HG02943 (cell line): ENCODE measurements at regions not wholly inside any gene's neighbourhood (a gene's known extent, or its start where the extent isn't known, plus 50 kb on each side); places are given as distances from the start of the nearest gene placed in this dataset.

ENCODE experiments used
- ATAC-seq: cut with Tn5 transposase; IDR thresholded peaks from one replicate; pipeline ENCODE4 v1.9.1; 2021; ENCODE audit warnings: mild to moderate bottlenecking, low read depth, moderate library complexity; ENCODE audit not compliant: unreplicated experiment

DNA sequence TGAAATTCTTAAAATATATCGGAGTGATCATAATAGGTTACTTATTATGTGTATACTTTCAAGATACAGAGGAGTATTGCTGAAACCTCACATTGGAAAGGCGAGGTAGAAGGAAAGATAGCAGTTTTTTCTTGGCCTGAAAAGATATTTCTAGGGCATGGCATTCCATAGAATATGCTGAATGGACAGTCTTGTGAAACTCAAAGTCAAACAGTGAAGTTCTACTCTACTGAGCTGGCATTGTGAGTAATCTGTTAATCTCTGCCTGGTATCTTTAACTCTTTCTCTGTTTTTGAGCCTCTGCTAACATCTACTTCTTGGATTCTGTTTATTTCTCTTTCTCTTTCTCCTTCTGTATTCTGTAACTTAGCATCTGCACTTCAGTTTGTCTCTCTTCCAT is 176.3 kb upstream of the ZBTB20 start:
- ATAC-seq = no peak

- ATAC-seq = no peak
These were observed 177.0 kb upstream of the ZBTB20 start for GRCh38 chr3:115324056-115324455.

DNA sequence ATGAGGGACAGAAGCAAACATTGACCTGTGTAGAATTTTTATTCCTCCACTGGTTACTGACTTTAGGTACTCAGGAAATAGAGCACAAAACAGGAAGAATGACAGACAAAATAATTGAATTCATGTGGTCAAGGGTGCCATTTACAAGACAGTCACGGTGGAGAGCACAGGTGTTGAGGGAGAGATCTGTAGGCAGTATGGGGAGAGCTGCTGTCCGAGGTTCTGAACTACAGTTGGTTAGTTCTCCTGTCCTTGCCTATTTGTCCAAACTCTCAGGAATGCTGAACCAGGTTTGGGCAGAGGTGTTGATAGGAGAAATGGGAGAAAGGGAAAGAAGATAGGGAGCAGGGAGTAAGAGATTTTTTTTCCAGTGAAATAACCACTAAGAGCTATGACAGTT is 178.5 kb upstream of the ZBTB20 start:
- ATAC-seq = no peak

DNA sequence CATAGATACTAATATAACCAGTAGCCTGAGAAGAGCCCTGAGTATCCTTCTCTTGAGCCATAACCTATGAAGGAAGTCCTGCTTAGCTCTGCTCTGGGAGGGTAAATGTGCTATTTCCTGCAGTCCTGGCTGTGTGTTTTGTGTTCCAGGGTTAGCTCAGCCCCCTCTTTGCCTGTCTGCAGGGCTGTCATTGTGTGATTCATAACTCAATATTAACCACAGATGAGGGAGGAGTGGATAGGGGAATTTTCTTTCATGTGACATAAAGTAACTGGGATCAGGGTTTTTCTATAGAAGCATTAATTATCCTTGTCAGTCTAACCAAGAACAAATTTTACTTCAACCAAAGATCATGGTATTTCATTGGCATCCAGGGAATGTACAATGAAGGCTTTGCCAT is 183.3 kb upstream of the ZBTB20 start:
- ATAC-seq = no peak

GRCh38 chr3:115332998-115333397 is 185.9 kb upstream of the ZBTB20 start:
- no peak for ATAC-seq

- no peak for ATAC-seq
These were observed 189.7 kb upstream of the ZBTB20 start for GRCh38 chr3:115336836-115337235.

DNA sequence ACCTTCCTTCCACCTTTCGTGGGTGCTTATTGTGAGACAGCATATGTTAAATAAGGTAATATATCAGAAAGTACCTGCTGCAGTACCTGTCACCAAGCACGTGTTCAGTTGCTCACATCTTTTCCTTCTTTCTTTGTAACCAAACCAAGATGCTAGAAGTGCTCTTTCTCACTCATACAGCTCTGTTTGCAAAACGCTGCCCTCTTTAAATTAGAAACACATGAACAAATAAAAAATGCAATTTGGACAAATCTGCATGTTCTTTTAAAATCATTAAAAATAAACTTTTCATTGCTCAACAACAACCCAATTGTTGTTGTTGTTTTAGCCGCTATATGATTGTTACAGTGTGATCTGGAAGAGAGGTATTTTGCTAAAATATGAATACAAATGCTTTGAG is 193.5 kb upstream of the ZBTB20 start:
- no peak for ATAC-seq

GRCh38 chr3:115341208-115341607 is 194.1 kb upstream of the ZBTB20 start:
- ATAC-seq = no peak

- no peak for ATAC-seq
These were observed 200.6 kb upstream of the ZBTB20 start for GRCh38 chr3:115347737-115348136.

GRCh38 chr3:115348412-115348811 is 201.3 kb upstream of the ZBTB20 start:
- ATAC-seq = no peak

GRCh38 chr3:115348951-115349745 is 202.1 kb upstream of the ZBTB20 start:
- no peak for ATAC-seq

DNA sequence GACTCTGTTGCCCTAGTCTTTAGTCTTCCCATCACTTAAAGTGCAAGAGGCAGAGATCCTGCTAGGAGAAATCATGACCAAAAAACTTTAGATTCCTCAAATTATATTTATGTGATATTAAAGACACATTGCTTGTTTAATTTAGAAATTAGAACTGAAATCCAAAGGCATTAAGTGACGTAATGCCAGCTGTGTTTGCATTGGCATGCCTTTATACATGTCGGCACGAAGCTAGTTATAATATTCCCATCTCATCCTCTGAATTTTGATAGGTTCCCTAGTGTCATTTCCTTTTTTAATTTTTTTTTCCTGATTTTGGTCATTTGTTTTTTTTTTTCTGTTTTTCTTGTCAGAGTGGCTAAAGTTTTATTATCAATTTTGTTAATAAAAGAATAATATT is 203.5 kb upstream of the ZBTB20 start:
- ATAC-seq = no peak

DNA sequence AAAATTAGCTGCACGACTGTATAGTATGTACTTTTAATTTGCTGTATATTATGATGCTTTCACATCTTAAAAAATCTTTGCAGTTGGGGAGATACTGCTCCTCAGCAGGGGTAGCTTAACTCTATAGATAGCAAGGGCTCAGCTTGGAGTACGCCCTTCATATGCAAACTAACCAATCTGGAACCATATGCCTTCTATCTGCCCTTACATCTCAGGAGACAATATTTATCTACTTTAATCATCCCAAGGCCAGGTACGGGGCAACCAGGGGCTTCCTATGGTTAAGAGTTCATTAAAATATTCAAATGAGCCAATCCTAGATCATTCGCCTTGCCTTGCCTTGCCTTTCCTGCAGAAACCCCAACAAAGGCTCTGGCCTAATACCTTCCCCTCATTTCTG is 204.1 kb upstream of the ZBTB20 start:
- ATAC-seq = no peak

GRCh38 chr3:115354010-115354409 is 206.9 kb upstream of the ZBTB20 start:
- no peak for ATAC-seq

DNA sequence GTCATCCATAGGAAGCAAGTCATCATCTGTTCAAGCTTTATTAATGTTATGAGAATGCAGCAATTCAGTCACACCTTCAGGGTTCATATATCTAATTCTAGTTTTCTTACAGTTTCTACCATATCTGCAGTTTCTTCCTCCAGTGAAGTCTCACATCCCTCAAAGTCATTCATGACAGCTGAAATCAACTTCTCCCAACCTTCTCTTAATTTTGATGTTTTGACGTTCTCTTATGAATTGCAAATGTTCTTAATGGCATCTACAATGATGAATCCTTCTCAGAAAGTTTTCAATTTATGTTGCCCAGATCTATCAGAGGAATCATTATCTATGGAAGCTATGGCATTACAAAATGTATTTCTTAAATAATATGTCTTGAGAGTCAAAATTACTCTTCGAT is 210.4 kb upstream of the ZBTB20 start:
- no peak for ATAC-seq

- peak; percentile 92 for ATAC-seq
These were observed 212.4 kb upstream of the ZBTB20 start for GRCh38 chr3:115359536-115359935.

- no peak for ATAC-seq
These were observed 214.7 kb upstream of the ZBTB20 start for GRCh38 chr3:115361806-115362205.

DNA sequence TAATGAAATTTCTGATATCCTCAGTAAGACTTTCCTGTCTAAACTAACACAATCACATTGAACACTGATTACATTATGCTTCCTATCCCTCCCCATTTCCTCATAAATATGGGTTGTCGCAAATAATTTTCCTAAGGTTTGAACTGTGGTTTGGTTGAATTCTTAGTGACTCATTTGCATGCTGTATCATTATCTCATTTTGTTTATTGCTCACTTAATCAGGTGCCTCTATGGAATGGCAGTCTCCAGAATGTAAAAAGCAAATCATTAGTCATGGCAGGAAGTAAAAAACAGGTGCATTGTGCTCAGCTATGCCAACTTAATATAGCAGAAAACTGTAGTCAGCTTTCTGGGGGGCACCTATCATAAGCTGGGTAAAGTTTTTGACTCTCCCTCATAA is 216.0 kb upstream of the ZBTB20 start:
- no peak for ATAC-seq

DNA sequence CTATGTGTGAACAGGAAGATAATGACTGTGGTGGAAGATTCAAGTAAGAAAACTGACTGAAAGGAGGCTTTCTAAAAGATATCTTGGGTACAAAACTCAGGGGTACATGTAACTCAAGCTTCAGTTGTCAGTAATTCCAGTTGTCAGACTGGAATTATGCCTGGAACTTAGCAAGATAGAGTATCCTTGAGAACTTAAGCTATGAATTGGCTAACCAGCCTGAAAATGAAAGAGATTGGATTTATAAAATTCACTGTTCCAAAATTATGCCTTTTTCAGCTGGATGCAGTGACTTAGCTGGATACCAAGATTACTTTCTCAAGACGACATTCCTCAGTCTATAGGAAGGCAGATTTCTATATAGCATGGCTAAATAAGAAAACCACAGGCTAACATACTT is 221.9 kb upstream of the ZBTB20 start:
- ATAC-seq = no peak

DNA sequence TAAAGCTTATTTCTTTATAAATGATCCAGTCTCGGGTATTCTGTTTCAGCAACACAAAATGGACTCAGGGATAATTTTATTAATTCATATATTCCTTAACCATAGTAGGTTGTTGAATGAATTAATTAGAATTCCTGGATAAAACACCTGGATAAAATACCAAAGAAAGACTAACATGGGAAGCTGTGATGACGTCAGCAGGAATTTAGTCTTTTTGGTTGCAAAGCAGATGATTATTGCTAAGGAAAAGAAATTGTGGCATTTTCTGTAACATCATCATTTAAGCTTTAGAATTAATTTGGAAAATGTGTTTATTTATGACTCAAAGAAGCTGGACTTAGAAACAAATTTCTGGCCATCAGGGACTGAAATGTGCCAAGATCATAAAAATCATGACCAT is 228.3 kb upstream of the ZBTB20 start:
- ATAC-seq = no peak

- no peak for ATAC-seq
These were observed 233.9 kb upstream of the ZBTB20 start for GRCh38 chr3:115380883-115381572.

DNA sequence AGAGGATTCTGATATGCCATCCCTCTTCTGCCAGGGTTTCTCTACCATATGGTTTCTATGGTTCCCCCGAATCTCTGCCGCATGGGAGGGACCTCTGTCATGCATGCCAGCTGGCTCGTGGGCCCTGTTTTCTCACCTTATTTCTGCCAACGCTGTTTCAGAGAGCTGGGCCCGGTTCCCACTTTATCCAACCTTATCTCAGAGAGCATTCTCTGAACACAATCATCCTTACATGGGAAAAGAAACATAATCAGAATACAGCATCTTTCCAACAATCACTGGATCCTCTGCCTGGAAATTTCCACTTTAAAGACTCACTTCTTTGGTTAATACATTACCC is 234.5 kb upstream of the ZBTB20 start:
- no peak for ATAC-seq
